NB4 (cell line): ENCODE measurements at regions not wholly inside any gene's neighbourhood (a gene's known extent, or its start where the extent isn't known, plus 50 kb on each side); places are given as distances from the start of the nearest gene placed in this dataset.

Experiments
- DNase-seq: peaks from one replicate; pipeline ENCODE4 v3.0.0; 2010; ENCODE audit warnings: low read depth
- H3K4me3 ChIP-seq: one replicate; pipeline ENCODE4 v1.5.1; 2011; ENCODE audit warnings: mild to moderate bottlenecking, low read depth, low read length, moderate library complexity
- CTCF ChIP-seq: IDR thresholded peaks from one replicate; pipeline ENCODE4 v1.5.1; 2012; ENCODE audit warnings: low read depth, low read length
- MYC ChIP-seq: IDR thresholded peaks from 2 replicates; pipeline ENCODE4 v1.6.1; 2011; ENCODE audit warnings: low read depth, low read length
- POLR2A ChIP-seq: IDR thresholded peaks from 2 replicates; pipeline ENCODE4 v1.6.1; 2011; ENCODE audit warnings: mild to moderate bottlenecking; ENCODE audit not compliant: insufficient read length; ENCODE audit errors: extremely low read depth
- TF ChIP-seq, protein P1 (sequence below): IDR thresholded peaks from 2 replicates; pipeline ENCODE4 v1.6.1; 2011; ENCODE audit warnings: low read depth, low read length

GRCh38 chr2:236671896-236672562 lies 102.4 kb downstream of the ACKR3 start:
- H3K4me3 ChIP-seq = no peak overlapping the region
- no peak for DNase-seq
- TF ChIP-seq MYC (no peak), CTCF (no peak)

- no peak overlapping the region for H3K4me3 ChIP-seq
- DNase-seq = no peak
- no peak for TF ChIP-seq MYC
- TF ChIP-seq, protein P1, sequence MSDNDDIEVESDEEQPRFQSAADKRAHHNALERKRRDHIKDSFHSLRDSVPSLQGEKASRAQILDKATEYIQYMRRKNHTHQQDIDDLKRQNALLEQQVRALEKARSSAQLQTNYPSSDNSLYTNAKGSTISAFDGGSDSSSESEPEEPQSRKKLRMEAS = no peak
- no peak for TF ChIP-seq POLR2A
- no peak for TF ChIP-seq CTCF
Measured at GRCh38 chr2:236672606-236673005, 103.0 kb downstream of the ACKR3 start.

DNA sequence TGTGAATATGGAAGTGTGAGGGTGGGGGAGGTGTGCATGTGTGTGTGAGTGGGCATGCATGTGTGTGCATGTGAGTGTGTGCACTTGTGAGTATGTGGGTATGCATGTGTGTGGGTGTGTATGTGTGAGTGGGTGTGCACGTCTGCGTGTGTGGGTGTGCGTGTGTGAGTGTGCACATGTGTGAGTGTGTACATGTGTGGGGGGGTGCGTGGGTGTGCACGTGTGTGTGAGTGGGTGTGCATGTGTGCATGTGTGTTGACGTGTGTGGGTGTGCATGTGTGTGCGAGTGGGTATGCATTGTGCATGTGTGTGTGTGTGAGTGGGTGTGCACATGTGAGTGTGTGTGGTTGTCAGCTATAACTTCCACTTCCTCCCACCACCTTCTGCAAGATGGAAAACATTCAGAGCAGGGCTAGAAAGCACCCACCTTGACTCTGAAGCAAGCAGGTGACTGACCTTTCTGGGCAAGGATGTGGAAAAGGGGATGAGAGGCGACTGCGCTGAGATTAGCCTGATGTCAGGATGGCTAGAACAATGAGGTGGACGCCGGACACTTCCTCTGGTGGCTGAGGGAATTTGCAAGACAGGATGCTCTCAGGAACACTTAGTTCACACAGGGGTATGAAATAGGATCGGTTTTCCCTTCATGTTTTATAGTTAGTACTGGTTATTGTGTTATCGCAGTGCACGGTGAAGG lies 103.6 kb downstream of the ACKR3 start:
- no peak overlapping the region for H3K4me3 ChIP-seq
- TF ChIP-seq POLR2A (no peak), CTCF (no peak), MYC (no peak)
- TF ChIP-seq, protein P1 = no peak
- DNase-seq = no peak

DNA sequence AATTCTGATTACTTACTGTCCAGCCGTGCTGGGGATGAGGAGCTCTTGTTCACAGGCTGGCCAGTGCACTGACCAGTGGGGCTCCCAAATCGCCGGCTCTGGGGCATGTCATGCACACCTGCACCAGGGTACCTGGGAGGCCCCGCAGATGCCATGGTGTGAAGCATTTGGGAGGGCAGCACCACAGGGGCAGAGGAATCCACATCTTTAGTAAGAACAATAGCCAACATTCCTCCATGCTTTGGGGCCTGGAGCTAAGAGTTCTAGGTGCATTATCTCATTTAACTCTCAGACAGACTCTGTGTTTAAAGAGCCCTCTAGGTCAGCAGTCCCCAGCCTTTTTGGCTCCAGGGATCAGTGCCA lies 104.2 kb downstream of the ACKR3 start:
- no peak overlapping the region for H3K4me3 ChIP-seq
- DNase-seq = no peak
- TF ChIP-seq, protein P1 = no peak
- TF ChIP-seq CTCF = no peak
- TF ChIP-seq POLR2A = no peak
- TF ChIP-seq MYC = no peak

GRCh38 chr2:236674238-236674637 lies 104.6 kb downstream of the ACKR3 start:
- DNase-seq = no peak
- H3K4me3 ChIP-seq = no peak overlapping the region
- TF ChIP-seq POLR2A = no peak
- TF ChIP-seq, protein P1 = no peak
- TF ChIP-seq MYC = no peak
- TF ChIP-seq CTCF = no peak

DNA sequence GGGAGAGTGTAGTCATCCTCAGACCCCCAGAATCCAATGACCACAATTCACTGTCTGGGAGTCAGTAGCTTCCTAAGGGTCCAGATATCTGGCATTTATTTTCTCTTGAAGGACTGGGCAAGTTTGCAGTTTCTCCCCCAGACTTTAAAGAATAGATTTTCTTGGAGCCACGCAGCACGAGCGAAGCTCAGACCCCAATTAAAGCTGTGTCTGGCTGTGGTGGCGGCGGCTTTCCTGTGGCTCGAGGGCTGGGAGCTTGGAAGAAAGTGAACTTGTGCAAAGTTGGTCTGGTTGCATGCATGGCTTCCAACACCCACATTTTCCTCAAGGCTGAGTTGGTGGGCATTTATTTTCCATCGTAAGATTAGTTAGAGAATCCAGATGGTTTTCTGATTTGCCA lies 105.0 kb downstream of the ACKR3 start:
- no peak for DNase-seq
- TF ChIP-seq, protein P1 = no peak
- TF ChIP-seq POLR2A = no peak
- no peak for TF ChIP-seq MYC
- no peak for TF ChIP-seq CTCF
- H3K4me3 ChIP-seq = no peak overlapping the region
